ENCODE measurements at regions not wholly inside any gene's neighbourhood (a gene's known extent, or its start where the extent isn't known, plus 50 kb on each side); places are given as distances from the start of the nearest gene placed in this dataset.

GRCh38 chr4:117326091-117326490, 240.7 kb upstream of the TRAM1L1 start:
- DNase-seq (no peak), ATAC-seq (no peak)

GRCh38 chr4:117327491-117327890, 242.1 kb upstream of the TRAM1L1 start:
- ATAC-seq (no peak), DNase-seq (no peak)

- no peak for ATAC-seq
- DNase-seq, result no peak
Measured at GRCh38 chr4:117328333-117328732, 243.0 kb upstream of the TRAM1L1 start.

- ATAC-seq, result no peak
- DNase-seq, result no peak
Measured at GRCh38 chr4:117331817-117332216, 246.4 kb upstream of the TRAM1L1 start.

- ATAC-seq, result no peak
Measured at GRCh38 chr4:117334451-117335188, 249.2 kb upstream of the TRAM1L1 start.

GRCh38 chr4:117357437-117357836, 272.1 kb upstream of the TRAM1L1 start:
- no peak for ATAC-seq
- no peak for DNase-seq

More at GRCh38 chr4:117334451-117335188, 249.2 kb upstream of the TRAM1L1 start:
- DNase-seq, result no peak

GRCh38 chr4:117357866-117358265, 272.5 kb upstream of the TRAM1L1 start:
- DNase-seq, result no peak
- ATAC-seq, result no peak

- DNase-seq (no peak), ATAC-seq (no peak)
Measured at GRCh38 chr4:117370944-117371668, 285.7 kb upstream of the TRAM1L1 start.

- no peak for DNase-seq
- no peak for ATAC-seq
Measured at GRCh38 chr4:117375101-117375500, 289.7 kb upstream of the TRAM1L1 start.

GRCh38 chr4:117376692-117377091, 291.3 kb upstream of the TRAM1L1 start:
- DNase-seq, result no peak
- no peak for ATAC-seq

- ATAC-seq (no peak), DNase-seq (no peak)
Measured at GRCh38 chr4:117378942-117379341, 293.6 kb upstream of the TRAM1L1 start.

GRCh38 chr4:117383468-117383867, 298.1 kb upstream of the TRAM1L1 start:
- DNase-seq (no peak), ATAC-seq (no peak)

- no peak for ATAC-seq
Measured at GRCh38 chr4:117385526-117385925, 300.1 kb upstream of the TRAM1L1 start.

GRCh38 chr4:117387072-117387471, 301.7 kb upstream of the TRAM1L1 start:
- no peak for DNase-seq
- no peak for ATAC-seq

More at GRCh38 chr4:117385526-117385925, 300.1 kb upstream of the TRAM1L1 start:
- no peak for DNase-seq

- no peak for DNase-seq
- ATAC-seq, result no peak
Measured at GRCh38 chr4:117400039-117400835, 314.9 kb upstream of the TRAM1L1 start.

- no peak for ATAC-seq
- no peak for DNase-seq
Measured at GRCh38 chr4:117412661-117413060, 327.3 kb upstream of the TRAM1L1 start.

- ATAC-seq (no peak), DNase-seq (no peak)
Measured at GRCh38 chr4:117417856-117418255, 332.5 kb upstream of the TRAM1L1 start.

- DNase-seq (no peak), ATAC-seq (no peak)
Measured at GRCh38 chr4:117420948-117421347, 335.6 kb upstream of the TRAM1L1 start.

- DNase-seq, result no peak
Measured at GRCh38 chr4:117421706-117422105, 336.3 kb upstream of the TRAM1L1 start.

GRCh38 chr4:117422297-117422696, 336.9 kb upstream of the TRAM1L1 start:
- ATAC-seq (no peak), DNase-seq (no peak)

More at GRCh38 chr4:117421706-117422105, 336.3 kb upstream of the TRAM1L1 start:
- ATAC-seq, result no peak

GRCh38 chr4:117425636-117426035, 340.3 kb upstream of the TRAM1L1 start:
- no peak for ATAC-seq
- no peak for DNase-seq

GRCh38 chr4:117428536-117428935, 343.2 kb upstream of the TRAM1L1 start:
- DNase-seq, result no peak
- ATAC-seq, result no peak

GRCh38 chr4:117429061-117429460, 343.7 kb upstream of the TRAM1L1 start:
- ATAC-seq (no peak), DNase-seq (no peak)
